GM19240 (cell line): ENCODE measurements at regions not wholly inside any gene's neighbourhood (a gene's known extent, or its start where the extent isn't known, plus 50 kb on each side); places are given as distances from the start of the nearest gene placed in this dataset.

ENCODE experiments used
- DNase-seq: peaks from one replicate; pipeline ENCODE4 v3.0.0; 2011; ENCODE audit warnings: low spot score; ENCODE audit not compliant: insufficient read length

GRCh38 chr1:30253807-30254440 is 469.5 kb downstream of the MATN1 start:
- DNase-seq = no peak

- no peak for DNase-seq
Observed at GRCh38 chr1:30253361-30253760, 470.0 kb downstream of the MATN1 start.

- DNase-seq = no peak
Observed at GRCh38 chr1:30250984-30251850, 472.2 kb downstream of the MATN1 start.

GRCh38 chr1:30250338-30250983 is 472.9 kb downstream of the MATN1 start:
- DNase-seq = no peak

GRCh38 chr1:30249446-30250337 is 473.7 kb downstream of the MATN1 start:
- DNase-seq = no peak

GRCh38 chr1:30248774-30249173 is 474.6 kb downstream of the MATN1 start:
- DNase-seq = no peak

- DNase-seq = no peak
Observed at GRCh38 chr1:30248373-30248772, 475.0 kb downstream of the MATN1 start.

- no peak for DNase-seq
Observed at GRCh38 chr1:30244801-30245200, 478.6 kb downstream of the MATN1 start.

GRCh38 chr1:30242722-30243457 is 480.5 kb downstream of the MATN1 start:
- DNase-seq = no peak

GRCh38 chr1:30242168-30242567 is 481.2 kb downstream of the MATN1 start:
- no peak for DNase-seq

GRCh38 chr1:30241681-30242080 is 481.7 kb downstream of the MATN1 start:
- no peak for DNase-seq

- DNase-seq = no peak
Observed at GRCh38 chr1:30234091-30234490, 489.3 kb downstream of the MATN1 start.

GRCh38 chr1:30232288-30232899 is 491.0 kb downstream of the MATN1 start:
- peak; percentile 29 for DNase-seq

GRCh38 chr1:30229960-30230359 is 493.4 kb downstream of the MATN1 start:
- no peak for DNase-seq

GRCh38 chr1:30229557-30229956 is 493.8 kb downstream of the MATN1 start:
- no peak for DNase-seq

GRCh38 chr1:30226648-30227047 is 496.7 kb downstream of the MATN1 start:
- DNase-seq = no peak

GRCh38 chr1:30225357-30225756 is 498.0 kb downstream of the MATN1 start:
- DNase-seq = no peak

- DNase-seq = no peak
Observed at GRCh38 chr1:30219675-30220074, 503.7 kb downstream of the MATN1 start.

GRCh38 chr1:30218438-30218837 is 504.9 kb downstream of the MATN1 start:
- no peak for DNase-seq

- DNase-seq = no peak
Observed at GRCh38 chr1:30216602-30217001, 506.8 kb downstream of the MATN1 start.
